ENCODE measurements at regions not wholly inside any gene's neighbourhood (a gene's known extent, or its start where the extent isn't known, plus 50 kb on each side); places are given as distances from the start of the nearest gene placed in this dataset.

- no peaks in the 10 kb centered on the region for H3K36me3 ChIP-seq (ENCODE audit: control insufficient read depth, insufficient read depth, low read length)
- H3K27me3 ChIP-seq (replicated peaks; ENCODE audit: control insufficient read depth, insufficient read depth, low read length), result no peaks in the 10 kb centered on the region; the same call in 1 of the 2 replicates
- TF ChIP-seq, protein P1, sequence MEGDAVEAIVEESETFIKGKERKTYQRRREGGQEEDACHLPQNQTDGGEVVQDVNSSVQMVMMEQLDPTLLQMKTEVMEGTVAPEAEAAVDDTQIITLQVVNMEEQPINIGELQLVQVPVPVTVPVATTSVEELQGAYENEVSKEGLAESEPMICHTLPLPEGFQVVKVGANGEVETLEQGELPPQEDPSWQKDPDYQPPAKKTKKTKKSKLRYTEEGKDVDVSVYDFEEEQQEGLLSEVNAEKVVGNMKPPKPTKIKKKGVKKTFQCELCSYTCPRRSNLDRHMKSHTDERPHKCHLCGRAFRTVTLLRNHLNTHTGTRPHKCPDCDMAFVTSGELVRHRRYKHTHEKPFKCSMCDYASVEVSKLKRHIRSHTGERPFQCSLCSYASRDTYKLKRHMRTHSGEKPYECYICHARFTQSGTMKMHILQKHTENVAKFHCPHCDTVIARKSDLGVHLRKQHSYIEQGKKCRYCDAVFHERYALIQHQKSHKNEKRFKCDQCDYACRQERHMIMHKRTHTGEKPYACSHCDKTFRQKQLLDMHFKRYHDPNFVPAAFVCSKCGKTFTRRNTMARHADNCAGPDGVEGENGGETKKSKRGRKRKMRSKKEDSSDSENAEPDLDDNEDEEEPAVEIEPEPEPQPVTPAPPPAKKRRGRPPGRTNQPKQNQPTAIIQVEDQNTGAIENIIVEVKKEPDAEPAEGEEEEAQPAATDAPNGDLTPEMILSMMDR (IDR thresholded peaks at IDR 0.05; ENCODE audit: insufficient read depth, low read length, poor library complexity, severe bottlenecking), result no peak
- H3K4me3 ChIP-seq (replicated peaks; ENCODE audit: low read depth, low read length), result no peak overlapping the region
- no peak for DNase-seq (ENCODE audit: extremely low read depth, insufficient read length)
Observed at GRCh38 chr7:155229548-155230168, 68.0 kb upstream of the INSIG1 start.

DNA sequence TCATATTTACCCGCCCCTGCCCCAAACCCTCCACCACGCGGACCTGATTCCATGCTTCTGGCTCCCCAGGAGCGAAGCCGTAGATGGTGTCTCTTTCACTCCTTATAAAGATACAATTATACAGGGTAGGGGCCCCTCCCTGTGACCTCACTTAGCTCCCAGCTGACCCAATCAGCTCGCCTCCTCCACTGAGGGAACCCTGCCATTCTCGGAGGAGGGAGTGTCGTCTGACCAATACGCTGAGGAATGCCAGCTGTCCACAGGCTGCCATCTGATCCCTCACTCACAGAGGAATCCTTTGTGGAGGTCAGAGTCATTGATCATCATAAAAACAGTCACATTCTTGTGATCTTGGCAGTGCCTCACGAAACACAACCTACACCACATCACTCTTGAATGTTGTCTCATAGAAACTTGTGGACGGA lies 67.5 kb upstream of the INSIG1 start:
- DNase-seq (ENCODE audit: extremely low read depth, insufficient read length), result no peak
- Histone ChIP-seq H3K27me3 (replicated peaks; ENCODE audit: control insufficient read depth, insufficient read depth, low read length) (no peaks in the 10 kb centered on the region; the same call in 1 of the 2 replicates), H3K4me3 (replicated peaks; ENCODE audit: low read depth, low read length) (no peak overlapping the region), H3K36me3 (ENCODE audit: control insufficient read depth, insufficient read depth, low read length) (no peaks in the 10 kb centered on the region)
- TF ChIP-seq, protein P1 (IDR thresholded peaks at IDR 0.05; ENCODE audit: insufficient read depth, low read length, poor library complexity, severe bottlenecking), result no peak

GRCh38 chr7:155231241-155231800 lies 66.4 kb upstream of the INSIG1 start:
- TF ChIP-seq, protein P1 (IDR thresholded peaks at IDR 0.05; ENCODE audit: insufficient read depth, low read length, poor library complexity, severe bottlenecking), result no peak
- Histone ChIP-seq H3K4me3 (replicated peaks; ENCODE audit: low read depth, low read length) (no peak overlapping the region), H3K36me3 (ENCODE audit: control insufficient read depth, insufficient read depth, low read length) (no peaks in the 10 kb centered on the region), H3K27me3 (replicated peaks; ENCODE audit: control insufficient read depth, insufficient read depth, low read length) (no peaks in the 10 kb centered on the region; the same call in 1 of the 2 replicates)
- DNase-seq (ENCODE audit: extremely low read depth, insufficient read length), result no peak

DNA sequence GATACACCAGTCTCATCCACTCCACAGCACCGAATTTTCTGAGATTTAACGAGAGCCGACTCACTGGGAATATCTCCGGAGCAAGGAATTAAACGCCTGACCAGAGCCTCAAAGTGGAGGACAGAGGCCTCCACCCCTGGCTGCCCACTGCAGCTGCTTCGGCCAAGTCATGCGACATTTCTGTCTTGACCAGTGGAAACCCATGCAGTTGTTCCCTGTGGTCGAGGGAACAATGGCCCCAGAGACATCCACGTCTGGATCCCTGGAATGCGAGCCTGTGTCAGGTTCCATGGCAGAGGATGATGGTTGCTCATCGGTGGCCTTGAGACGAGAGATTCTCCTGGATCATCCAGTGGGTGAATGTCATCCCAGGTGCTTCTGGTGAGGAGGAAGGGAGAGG lies 65.7 kb upstream of the INSIG1 start:
- Histone ChIP-seq H3K4me3 (replicated peaks; ENCODE audit: low read depth, low read length) (no peak overlapping the region), H3K27me3 (replicated peaks; ENCODE audit: control insufficient read depth, insufficient read depth, low read length) (no peaks in the 10 kb centered on the region; the same call in 1 of the 2 replicates), H3K36me3 (ENCODE audit: control insufficient read depth, insufficient read depth, low read length) (no peaks in the 10 kb centered on the region)
- DNase-seq (ENCODE audit: extremely low read depth, insufficient read length), result no peak
- TF ChIP-seq, protein P1 (IDR thresholded peaks at IDR 0.05; ENCODE audit: insufficient read depth, low read length, poor library complexity, severe bottlenecking), result no peak

DNA sequence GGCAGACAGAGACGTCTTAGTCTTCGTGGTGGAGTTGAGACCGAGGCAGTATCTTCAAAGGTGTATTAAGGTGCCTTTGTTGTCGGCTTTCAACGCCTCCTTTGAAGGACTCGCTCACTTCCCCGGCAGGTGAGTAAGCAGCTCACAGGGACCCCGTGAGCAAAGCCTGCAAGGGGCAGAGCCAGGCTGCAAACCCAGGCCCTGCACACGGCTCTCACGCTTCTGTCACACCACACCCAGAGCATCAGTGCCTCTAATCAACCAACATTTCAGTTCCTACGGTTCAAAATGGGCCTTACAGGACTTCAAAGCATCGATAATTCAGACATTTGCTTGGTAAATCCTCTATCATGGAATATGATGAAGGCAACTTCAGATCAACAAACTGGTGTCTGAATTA lies 64.8 kb upstream of the INSIG1 start:
- TF ChIP-seq, protein P1 (IDR thresholded peaks at IDR 0.05; ENCODE audit: insufficient read depth, low read length, poor library complexity, severe bottlenecking), result no peak
- no peak overlapping the region for H3K4me3 ChIP-seq (replicated peaks; ENCODE audit: low read depth, low read length)
- H3K27me3 ChIP-seq (replicated peaks; ENCODE audit: control insufficient read depth, insufficient read depth, low read length), result no peaks in the 10 kb centered on the region; the same call in 1 of the 2 replicates
- DNase-seq (ENCODE audit: extremely low read depth, insufficient read length), result no peak
- H3K36me3 ChIP-seq (ENCODE audit: control insufficient read depth, insufficient read depth, low read length), result no peaks in the 10 kb centered on the region

Measured in GM06990 (cell line).